Mesodermal cell (in vitro differentiated cells): ENCODE measurements at regions not wholly inside any gene's neighbourhood (a gene's known extent, or its start where the extent isn't known, plus 50 kb on each side); places are given as distances from the start of the nearest gene placed in this dataset.

ENCODE experiments used
- H3K27ac ChIP-seq: 2 replicates; pipeline ENCODE4 v1.7.0; 2013; ENCODE audit warnings: mild to moderate bottlenecking, low read depth, low read length, moderate library complexity; ENCODE audit not compliant: severe bottlenecking
- H3K36me3 ChIP-seq: 2 replicates; pipeline ENCODE4 v1.7.1; 2013; ENCODE audit warnings: mild to moderate bottlenecking, low read length, moderate library complexity; ENCODE audit not compliant: control insufficient read depth, insufficient read depth
- H3K4me1 ChIP-seq: one replicate; pipeline ENCODE4 v1.7.1; 2013; ENCODE audit warnings: mild to moderate bottlenecking, low read length; ENCODE audit not compliant: insufficient read depth, control insufficient read depth, poor library complexity, severe bottlenecking
- H3K4me3 ChIP-seq: 2 replicates; pipeline ENCODE4 v1.7.0; 2013; ENCODE audit warnings: low read length, control low read depth, mild to moderate bottlenecking; ENCODE audit not compliant: insufficient read depth, poor library complexity, severe bottlenecking; ENCODE audit errors: extremely low read depth
- H3K9me3 ChIP-seq: 2 replicates; pipeline ENCODE4 v1.7.1; 2013; ENCODE audit warnings: mild to moderate bottlenecking, low read length, moderate library complexity; ENCODE audit not compliant: control insufficient read depth
- WGBS, 2 experiments: methylation state at CpG; one replicate each; pipeline ENCODE4 v1.1.5; 2013; ENCODE audit warnings: missing lambda C conversion rate in 2 of 2; ENCODE audit not compliant: insufficient coverage in 2 of 2; 5-methylcytosine and 5-hydroxymethylcytosine counted together

DNA sequence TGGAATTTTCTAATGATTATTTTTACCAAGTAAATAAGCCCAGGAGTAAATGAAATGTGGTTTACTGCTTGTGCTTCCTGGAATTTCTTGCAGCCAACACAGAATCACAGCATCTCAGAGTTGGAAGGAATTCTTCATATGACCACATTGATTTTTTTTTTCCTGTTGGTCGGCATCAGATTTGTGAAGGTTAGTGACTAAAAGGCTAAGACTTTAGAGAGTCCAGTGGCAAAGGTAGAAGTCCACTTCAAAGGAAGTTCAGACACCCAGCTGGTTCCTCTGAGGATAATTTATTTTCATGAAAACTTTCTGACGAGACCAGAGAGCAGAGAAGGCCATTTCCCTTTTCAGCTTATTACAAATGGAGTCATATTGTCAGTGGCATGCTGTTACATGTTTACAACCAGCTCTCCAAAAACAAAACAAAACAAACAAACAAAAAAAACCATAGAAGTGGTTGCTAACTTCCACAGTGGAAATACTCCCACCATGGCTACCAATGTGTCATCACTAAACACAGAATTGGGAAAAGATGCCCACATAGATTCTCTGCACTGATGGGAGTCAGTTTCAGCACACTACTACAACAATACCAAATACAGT, 77.2 kb upstream of the CDC42BPA start:
- H3K27ac ChIP-seq, result no peak overlapping the region
- WGBS, 2 experiments, result no CpG with 5 or more reads among the region's 2 CpGs
- H3K9me3 ChIP-seq, result no peaks in the 10 kb centered on the region

GRCh38 chr1:227392984-227393764, 74.9 kb upstream of the CDC42BPA start:
- no peak overlapping the region for H3K4me3 ChIP-seq
- H3K9me3 ChIP-seq, result no peaks in the 10 kb centered on the region
- 67 to 80% methylated on average over 1 of the region's 3 CpGs for WGBS, 2 experiments
- no peak overlapping the region for H3K27ac ChIP-seq
- H3K36me3 ChIP-seq, result no peaks in the 10 kb centered on the region
- peaks cover 17% of the 10 kb centered on the region for H3K4me1 ChIP-seq

More for the DNA sequence above, 77.2 kb upstream of the CDC42BPA start:
- Histone ChIP-seq H3K4me1 (peaks cover 10% of the 10 kb centered on the region), H3K36me3 (no peaks in the 10 kb centered on the region), H3K4me3 (no peak overlapping the region)

DNA sequence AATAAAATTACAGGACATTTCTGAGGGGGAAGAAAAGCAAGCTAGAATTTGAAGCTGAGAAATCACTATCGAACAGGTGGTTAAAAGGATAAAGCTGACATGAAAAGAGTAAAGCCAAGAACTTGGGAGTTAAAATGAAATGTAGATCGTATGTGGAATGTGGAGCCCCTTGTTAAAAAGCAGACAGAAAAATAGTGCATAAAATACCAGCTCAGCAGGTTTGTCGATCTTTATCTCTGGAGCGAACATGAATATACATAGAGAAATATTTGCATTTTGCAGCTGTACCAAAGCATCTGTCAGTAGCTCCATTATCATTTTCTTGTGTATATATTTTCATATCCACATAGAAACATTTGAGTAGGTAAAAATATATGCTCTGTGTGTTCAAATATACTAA, 73.6 kb upstream of the CDC42BPA start:
- Histone ChIP-seq H3K36me3 (no peaks in the 10 kb centered on the region), H3K4me1 (peaks cover 15% of the 10 kb centered on the region), H3K27ac (no peak overlapping the region), H3K9me3 (no peaks in the 10 kb centered on the region), H3K4me3 (no peak overlapping the region)
- 95 to 96% methylated on average over 3 of the region's 4 CpGs for WGBS, 2 experiments

DNA sequence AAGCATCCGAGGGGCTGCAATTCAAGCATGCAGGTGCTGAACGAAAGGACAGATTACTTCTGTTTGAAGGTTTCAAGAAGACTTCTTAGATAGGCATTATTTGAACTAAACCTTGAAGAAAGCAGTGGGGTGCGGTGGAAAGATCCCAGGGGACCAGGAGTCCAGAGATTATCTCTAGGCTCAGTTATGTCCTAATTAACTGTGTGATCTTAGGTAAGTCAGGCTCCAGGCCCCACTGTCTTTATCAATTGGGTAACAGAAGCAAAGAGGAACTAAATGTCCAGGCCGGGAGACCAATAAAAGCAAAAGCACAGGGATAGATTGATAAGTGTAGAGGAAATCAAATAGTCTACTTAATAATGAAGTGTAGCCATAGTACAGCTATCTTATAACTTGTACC, 72.9 kb upstream of the CDC42BPA start:
- Histone ChIP-seq H3K4me3 (no peak overlapping the region), H3K9me3 (no peaks in the 10 kb centered on the region), H3K36me3 (no peaks in the 10 kb centered on the region), H3K4me1 (peaks cover 14% of the 10 kb centered on the region), H3K27ac (no peak overlapping the region)
- WGBS, 2 experiments, result 83 to 100% methylated on average over 2 to 3 of the region's 4 CpGs

- Histone ChIP-seq H3K27ac (no peak overlapping the region), H3K4me3 (no peak overlapping the region), H3K9me3 (no peaks in the 10 kb centered on the region), H3K36me3 (no peaks in the 10 kb centered on the region), H3K4me1 (peaks cover 12% of the 10 kb centered on the region)
- 100% methylated on average over 1 of the region's 2 CpGs; no CpG with 5 or more reads in 1 of the 2 experiments for WGBS, 2 experiments
Measured at GRCh38 chr1:227390525-227390924, 72.2 kb upstream of the CDC42BPA start.

DNA sequence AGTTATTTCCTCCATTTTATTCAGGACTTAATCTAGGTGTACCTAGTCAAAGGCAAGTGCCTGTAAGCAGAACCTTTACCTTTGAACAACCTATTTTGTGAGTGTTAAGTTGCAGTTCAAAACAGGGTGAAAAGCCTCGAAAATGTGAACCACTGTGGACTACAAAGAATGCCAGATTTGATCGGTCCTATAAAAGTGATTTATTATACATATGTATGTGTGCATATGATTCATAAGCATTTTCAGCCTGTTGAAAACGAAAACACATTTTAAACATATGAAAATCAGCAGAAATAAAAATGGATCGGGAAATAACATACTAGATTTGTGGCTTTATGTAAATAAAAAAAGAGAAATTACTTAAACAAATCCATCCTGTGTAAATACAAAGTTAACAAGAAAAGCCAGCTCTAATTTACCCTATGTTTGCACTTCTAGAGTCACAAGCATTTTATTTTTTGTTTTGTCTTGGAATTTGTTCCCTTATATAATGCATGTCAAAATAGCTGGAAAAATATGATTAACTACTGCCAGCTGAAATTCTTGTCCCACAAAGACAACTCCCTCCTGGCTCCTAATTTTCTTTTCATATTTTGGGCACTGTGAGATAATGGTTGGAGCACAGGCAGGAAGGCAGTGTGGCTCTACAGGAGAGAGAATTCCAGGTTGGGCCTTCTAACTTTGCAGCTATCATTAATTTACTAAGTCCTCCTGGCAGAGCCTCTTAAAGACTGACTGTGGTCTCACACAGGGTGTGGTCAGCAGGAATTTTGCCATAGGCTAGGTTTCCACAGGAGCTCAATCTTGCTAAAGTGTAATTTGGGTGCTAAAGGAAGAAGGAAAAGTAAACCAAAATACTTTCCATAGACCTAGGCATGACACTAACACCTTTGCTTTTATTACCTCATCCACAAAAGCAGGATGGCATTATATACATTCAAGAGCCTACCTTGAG, 70.2 kb upstream of the CDC42BPA start:
- no CpG with 5 or more reads among the region's 4 CpGs for whole genome bisulfite sequencing, 2 experiments
- Histone ChIP-seq H3K9me3 (no peaks in the 10 kb centered on the region), H3K36me3 (no peaks in the 10 kb centered on the region), H3K27ac (no peak overlapping the region), H3K4me1 (peaks cover 8% of the 10 kb centered on the region), H3K4me3 (no peak overlapping the region)

- 80 to 92% methylated on average over 1 to 5 of the region's 6 CpGs for WGBS, 2 experiments
- Histone ChIP-seq H3K4me1 (peaks cover 7% of the 10 kb centered on the region), H3K36me3 (no peaks in the 10 kb centered on the region), H3K27ac (no peak overlapping the region), H3K4me3 (no peak overlapping the region), H3K9me3 (no peaks in the 10 kb centered on the region)
Measured at GRCh38 chr1:227379555-227379892, 61.2 kb upstream of the CDC42BPA start.

DNA sequence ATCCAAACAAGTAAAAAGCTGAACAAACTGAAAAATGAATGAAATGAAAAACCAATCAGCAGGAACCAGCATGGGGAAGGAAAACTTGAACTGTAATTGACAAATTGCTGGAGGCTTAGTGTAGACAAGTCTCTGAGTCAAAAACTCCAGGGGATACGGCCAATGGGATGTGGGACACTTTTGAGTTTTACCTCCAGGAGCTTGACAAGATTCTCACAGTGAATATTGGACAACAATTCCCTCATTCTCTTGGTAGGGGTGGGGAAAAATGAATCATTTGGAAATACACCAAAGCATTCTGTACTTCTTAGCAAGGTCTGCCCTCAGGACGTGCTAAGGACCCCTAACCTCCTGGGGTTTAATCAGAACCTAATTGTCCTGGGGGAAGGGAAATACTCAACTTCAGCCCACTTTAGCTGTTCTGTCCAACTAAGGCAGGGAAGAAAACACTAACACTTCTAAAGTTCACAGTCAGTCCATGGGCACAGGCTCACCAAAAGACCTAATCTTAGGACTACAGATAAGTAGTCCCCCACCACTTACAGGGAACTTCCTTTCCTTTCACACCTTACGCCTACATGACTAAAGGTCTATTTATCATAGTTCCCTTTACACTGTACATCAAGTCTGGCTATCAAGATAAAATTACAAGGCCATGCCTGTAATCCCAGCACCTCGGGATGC, 60.7 kb upstream of the CDC42BPA start:
- H3K27ac ChIP-seq, result no peak overlapping the region
- WGBS, 2 experiments, result 88 to 90% methylated on average over 2 to 3 of the region's 4 CpGs
- H3K4me3 ChIP-seq, result no peak overlapping the region
- H3K36me3 ChIP-seq, result no peaks in the 10 kb centered on the region
- peaks cover 7% of the 10 kb centered on the region for H3K4me1 ChIP-seq
- H3K9me3 ChIP-seq, result no peaks in the 10 kb centered on the region

- Histone ChIP-seq H3K4me3 (no peak overlapping the region), H3K4me1 (peaks cover 7% of the 10 kb centered on the region), H3K9me3 (no peaks in the 10 kb centered on the region), H3K27ac (no peak overlapping the region), H3K36me3 (no peaks in the 10 kb centered on the region)
- whole genome bisulfite sequencing, 2 experiments, result 50 to 62% methylated on average over 1 to 2 of the region's 2 CpGs
Measured at GRCh38 chr1:227378181-227378580, 59.9 kb upstream of the CDC42BPA start.

GRCh38 chr1:227374846-227375245, 56.6 kb upstream of the CDC42BPA start:
- H3K4me1 ChIP-seq, result peaks cover 25% of the 10 kb centered on the region
- no peak overlapping the region for H3K27ac ChIP-seq
- no CpG with 5 or more reads among the region's 1 CpG for WGBS, 2 experiments
- no peak overlapping the region for H3K4me3 ChIP-seq
- no peaks in the 10 kb centered on the region for H3K36me3 ChIP-seq
- H3K9me3 ChIP-seq, result no peaks in the 10 kb centered on the region
